ENCODE measurements at regions not wholly inside any gene's neighbourhood (a gene's known extent, or its start where the extent isn't known, plus 50 kb on each side); places are given as distances from the start of the nearest gene placed in this dataset.
"Not testable (repeated sequence)": the region's sequence is repeated elsewhere in the genome, so short reads cannot be mapped to it uniquely, and the experiment has no call there.

DNA sequence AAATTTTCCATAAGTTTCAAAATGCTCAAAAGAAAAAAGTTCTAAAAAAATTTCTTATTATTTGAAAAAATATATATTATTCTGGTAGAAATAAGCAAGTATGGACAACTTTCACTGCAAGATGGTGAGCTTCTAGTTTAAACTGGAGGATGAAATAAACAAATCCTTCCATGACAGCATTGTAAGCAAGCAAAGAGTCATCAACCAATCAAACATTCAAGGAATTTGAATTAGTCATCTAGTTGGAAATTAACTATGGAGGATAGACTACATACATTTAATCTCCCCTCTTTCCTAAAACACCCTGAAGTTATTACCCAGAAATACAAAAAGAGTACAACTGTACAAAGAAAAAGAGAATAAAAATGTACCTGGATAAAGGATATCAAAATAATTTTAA lies 51.0 kb upstream of the IRX5 start:
- no peak overlapping the region for H3K4me3 ChIP-seq (ENCODE audit: insufficient read depth, low read depth, low read length)

DNA sequence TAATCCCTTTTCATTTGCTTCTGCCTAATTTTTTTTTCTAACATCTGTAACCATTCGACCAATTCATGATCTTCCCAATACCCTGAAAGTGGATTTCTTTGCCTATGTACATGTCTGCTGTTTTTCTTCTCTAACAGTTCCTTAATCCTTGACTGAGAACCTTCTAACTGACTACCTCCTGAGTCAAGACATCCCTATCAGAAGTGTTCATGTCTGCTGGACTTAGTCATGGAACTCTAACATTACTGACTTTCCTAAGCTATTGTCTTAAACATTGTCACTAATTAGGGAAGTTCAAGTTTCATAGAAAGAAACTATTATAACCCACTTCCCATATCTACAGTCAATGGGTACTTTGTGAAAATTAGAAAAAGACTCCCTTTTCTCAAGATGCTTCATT lies 52.4 kb upstream of the IRX5 start:
- no peaks in the 10 kb centered on the region for H3K9me3 ChIP-seq (ENCODE audit: control insufficient read depth, low read length)
- H3K36me3 ChIP-seq (ENCODE audit: control insufficient read depth, insufficient read depth, low read length) = no peaks in the 10 kb centered on the region
- H3K4me3 ChIP-seq (ENCODE audit: insufficient read depth, low read depth, low read length) = no peak overlapping the region
- no peak overlapping the region for H3K27ac ChIP-seq (ENCODE audit: insufficient read depth, low read depth, low read length, poor library complexity, severe bottlenecking)
- H3K4me1 ChIP-seq (ENCODE audit: control insufficient read depth, insufficient read depth, low read length) = peaks cover 8% of the 10 kb centered on the region
- 86 to 93% methylated on average over 1 of the region's 1 CpG for WGBS, 2 experiments
- no peaks in the 10 kb centered on the region for H3K27me3 ChIP-seq (ENCODE audit: control insufficient read depth, insufficient read depth, low read length, poor library complexity, severe bottlenecking)

More for the DNA sequence above, 51.0 kb upstream of the IRX5 start:
- Histone ChIP-seq H3K27me3 (ENCODE audit: control insufficient read depth, insufficient read depth, low read length, poor library complexity, severe bottlenecking) (no peaks in the 10 kb centered on the region), H3K27ac (ENCODE audit: insufficient read depth, low read depth, low read length, poor library complexity, severe bottlenecking) (no peak overlapping the region), H3K36me3 (ENCODE audit: control insufficient read depth, insufficient read depth, low read length) (no peaks in the 10 kb centered on the region), H3K9me3 (ENCODE audit: control insufficient read depth, low read length) (no peaks in the 10 kb centered on the region), H3K4me1 (ENCODE audit: control insufficient read depth, insufficient read depth, low read length) (peaks cover 8% of the 10 kb centered on the region)

DNA sequence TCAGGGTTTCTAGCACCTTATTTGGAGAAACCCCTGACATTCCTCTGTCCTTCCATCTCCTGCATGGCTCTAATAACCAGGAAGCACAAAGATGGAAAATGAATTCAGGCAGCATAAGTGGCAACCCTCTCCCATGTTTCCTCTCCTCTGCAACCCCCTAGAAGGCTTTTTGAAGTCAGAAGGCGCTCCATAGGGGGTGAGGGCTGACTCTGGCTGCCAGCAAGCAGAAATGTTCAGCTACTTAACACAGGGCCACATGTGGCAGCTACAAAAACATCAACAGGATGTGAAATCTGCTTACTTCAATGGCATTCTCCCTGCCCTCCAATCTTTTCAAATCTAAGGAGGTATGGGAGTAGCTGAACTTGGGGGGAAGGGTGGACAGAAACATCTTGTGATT lies 55.2 kb upstream of the IRX5 start:
- H3K36me3 ChIP-seq (ENCODE audit: control insufficient read depth, insufficient read depth, low read length) = no peaks in the 10 kb centered on the region
- H3K27me3 ChIP-seq (ENCODE audit: control insufficient read depth, insufficient read depth, low read length, poor library complexity, severe bottlenecking) = no peaks in the 10 kb centered on the region
- no peak overlapping the region for H3K27ac ChIP-seq (ENCODE audit: insufficient read depth, low read depth, low read length, poor library complexity, severe bottlenecking)
- no peaks in the 10 kb centered on the region for H3K9me3 ChIP-seq (ENCODE audit: control insufficient read depth, low read length)
- no peak overlapping the region for H3K4me3 ChIP-seq (ENCODE audit: insufficient read depth, low read depth, low read length)
- H3K4me1 ChIP-seq (ENCODE audit: control insufficient read depth, insufficient read depth, low read length) = peaks cover 8% of the 10 kb centered on the region
- WGBS, 2 experiments = 82 to 93% methylated on average over 1 of the region's 1 CpG

DNA sequence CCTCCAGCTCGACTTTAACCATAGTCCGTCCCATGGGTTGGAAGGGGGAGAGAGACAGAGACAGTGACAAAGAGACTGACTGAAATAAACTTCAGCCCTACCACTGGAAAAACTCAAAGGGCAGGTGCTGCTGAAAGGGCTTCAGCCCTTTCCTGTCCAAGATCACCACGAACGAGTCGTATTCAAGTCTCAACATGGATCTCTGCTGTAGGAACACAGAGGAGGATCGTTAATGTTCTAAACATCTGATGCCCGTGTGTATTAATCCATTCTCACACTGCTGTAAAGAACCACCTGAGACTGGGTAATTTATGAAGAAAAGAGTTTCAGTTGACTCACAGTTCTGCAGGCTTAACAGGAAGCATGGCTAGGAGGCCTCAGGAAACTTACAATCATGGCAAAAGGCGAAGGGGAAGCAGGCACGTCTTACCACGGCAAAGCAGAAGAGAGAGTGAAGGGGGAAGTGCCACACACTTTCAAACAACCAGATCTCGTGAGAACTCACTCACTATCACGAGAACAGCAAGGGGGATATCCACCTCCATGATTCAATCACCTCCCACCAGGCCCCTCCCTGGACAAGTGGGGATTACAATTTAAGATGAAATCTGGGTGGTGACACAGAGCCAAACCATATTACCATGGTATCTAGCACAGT lies 56.8 kb upstream of the IRX5 start:
- 89 to 96% methylated on average over 12 of the region's 12 CpGs for WGBS, 2 experiments
- H3K4me3 ChIP-seq (ENCODE audit: insufficient read depth, low read depth, low read length) = not testable (repeated sequence)

DNA sequence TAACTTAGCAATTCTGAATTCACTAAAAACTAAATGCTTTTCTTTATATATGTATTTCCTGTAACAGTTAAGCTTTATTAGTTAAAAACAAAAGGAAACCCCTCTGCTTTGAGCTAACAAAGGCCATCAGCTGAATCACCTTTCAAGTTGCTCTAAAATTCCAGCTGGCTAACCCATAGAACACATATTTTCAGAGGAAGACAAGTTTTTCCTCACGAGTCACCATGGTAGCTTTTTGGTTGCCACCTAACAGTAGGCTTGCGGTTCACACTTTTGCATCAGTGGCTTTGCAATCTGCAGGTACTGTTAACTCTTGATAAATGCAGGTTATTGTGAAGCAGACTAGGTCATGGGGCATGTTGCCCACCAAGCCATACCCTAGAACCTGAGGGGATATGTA lies 57.6 kb upstream of the IRX5 start:
- 90 to 95% methylated on average over 2 of the region's 2 CpGs for WGBS, 2 experiments

More for the DNA sequence above, 56.8 kb upstream of the IRX5 start:
- not testable (repeated sequence) for H3K4me1 ChIP-seq (ENCODE audit: control insufficient read depth, insufficient read depth, low read length); H3K9me3 ChIP-seq (ENCODE audit: control insufficient read depth, low read length); H3K27ac ChIP-seq (ENCODE audit: insufficient read depth, low read depth, low read length, poor library complexity, severe bottlenecking); H3K36me3 ChIP-seq (ENCODE audit: control insufficient read depth, insufficient read depth, low read length); H3K27me3 ChIP-seq (ENCODE audit: control insufficient read depth, insufficient read depth, low read length, poor library complexity, severe bottlenecking)

DNA sequence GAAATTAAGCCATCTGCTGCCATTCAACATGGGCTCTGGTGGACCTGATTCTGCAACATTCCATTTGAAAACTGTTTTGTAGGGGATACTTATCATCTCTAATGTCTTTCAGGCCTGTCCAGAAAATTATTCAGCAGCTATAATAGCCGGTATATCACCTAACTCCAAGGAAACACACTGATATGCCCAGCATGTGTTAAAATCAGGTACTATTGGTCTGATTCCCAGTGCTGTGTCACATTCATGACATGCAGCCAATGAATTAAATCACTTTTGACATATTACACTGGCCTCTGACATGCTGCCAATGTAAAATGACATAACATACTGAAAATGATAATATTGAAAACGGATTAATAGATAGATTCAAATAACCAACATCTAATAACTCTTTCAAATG lies 60.5 kb upstream of the IRX5 start:
- H3K4me3 ChIP-seq (ENCODE audit: insufficient read depth, low read depth, low read length) = no peak overlapping the region
- H3K27ac ChIP-seq (ENCODE audit: insufficient read depth, low read depth, low read length, poor library complexity, severe bottlenecking) = no peak overlapping the region
- no peaks in the 10 kb centered on the region for H3K27me3 ChIP-seq (ENCODE audit: control insufficient read depth, insufficient read depth, low read length, poor library complexity, severe bottlenecking)
- H3K36me3 ChIP-seq (ENCODE audit: control insufficient read depth, insufficient read depth, low read length) = no peaks in the 10 kb centered on the region
- 96 to 100% methylated on average over 1 to 2 of the region's 2 CpGs for WGBS, 2 experiments
- peaks cover 3% of the 10 kb centered on the region for H3K4me1 ChIP-seq (ENCODE audit: control insufficient read depth, insufficient read depth, low read length)
- H3K9me3 ChIP-seq (ENCODE audit: control insufficient read depth, low read length) = peaks cover 2% of the 10 kb centered on the region

More for the DNA sequence above, 57.6 kb upstream of the IRX5 start:
- Histone ChIP-seq H3K27me3 (ENCODE audit: control insufficient read depth, insufficient read depth, low read length, poor library complexity, severe bottlenecking) (no peaks in the 10 kb centered on the region), H3K4me1 (ENCODE audit: control insufficient read depth, insufficient read depth, low read length) (peaks cover 8% of the 10 kb centered on the region), H3K4me3 (ENCODE audit: insufficient read depth, low read depth, low read length) (no peak overlapping the region), H3K36me3 (ENCODE audit: control insufficient read depth, insufficient read depth, low read length) (no peaks in the 10 kb centered on the region), H3K27ac (ENCODE audit: insufficient read depth, low read depth, low read length, poor library complexity, severe bottlenecking) (no peak overlapping the region), H3K9me3 (ENCODE audit: control insufficient read depth, low read length) (no peaks in the 10 kb centered on the region)

DNA sequence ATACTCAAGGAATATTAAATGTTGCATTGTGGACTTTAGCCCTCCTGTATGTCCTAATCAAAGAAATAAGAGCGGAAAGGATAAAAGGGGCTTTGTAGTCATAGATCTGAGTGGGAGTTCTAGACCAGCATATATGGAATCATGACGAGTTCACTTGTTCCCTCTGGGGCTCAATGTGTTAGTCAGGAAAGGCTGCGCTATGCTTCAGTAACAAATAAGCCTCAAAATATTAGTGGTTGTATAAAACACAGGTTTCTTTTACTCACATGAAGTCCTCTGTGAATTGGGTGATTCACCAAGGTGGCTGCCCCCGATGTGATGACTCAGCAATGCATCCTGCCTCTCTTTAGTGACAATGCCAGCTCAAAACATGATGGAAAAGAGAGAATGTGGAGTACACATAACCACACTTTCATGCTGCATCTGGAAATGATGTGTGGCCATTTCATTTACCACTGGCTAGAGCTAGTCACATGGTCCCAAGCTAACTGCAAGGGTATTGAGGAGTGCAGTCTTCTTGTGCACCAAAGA lies 63.3 kb upstream of the IRX5 start:
- Histone ChIP-seq H3K4me3 (ENCODE audit: insufficient read depth, low read depth, low read length) (no peak overlapping the region), H3K9me3 (ENCODE audit: control insufficient read depth, low read length) (peaks cover 2% of the 10 kb centered on the region), H3K27me3 (ENCODE audit: control insufficient read depth, insufficient read depth, low read length, poor library complexity, severe bottlenecking) (no peaks in the 10 kb centered on the region), H3K4me1 (ENCODE audit: control insufficient read depth, insufficient read depth, low read length) (no peaks in the 10 kb centered on the region), H3K36me3 (ENCODE audit: control insufficient read depth, insufficient read depth, low read length) (no peaks in the 10 kb centered on the region), H3K27ac (ENCODE audit: insufficient read depth, low read depth, low read length, poor library complexity, severe bottlenecking) (no peak overlapping the region)
- 93 to 96% methylated on average over 4 of the region's 4 CpGs for WGBS, 2 experiments

DNA sequence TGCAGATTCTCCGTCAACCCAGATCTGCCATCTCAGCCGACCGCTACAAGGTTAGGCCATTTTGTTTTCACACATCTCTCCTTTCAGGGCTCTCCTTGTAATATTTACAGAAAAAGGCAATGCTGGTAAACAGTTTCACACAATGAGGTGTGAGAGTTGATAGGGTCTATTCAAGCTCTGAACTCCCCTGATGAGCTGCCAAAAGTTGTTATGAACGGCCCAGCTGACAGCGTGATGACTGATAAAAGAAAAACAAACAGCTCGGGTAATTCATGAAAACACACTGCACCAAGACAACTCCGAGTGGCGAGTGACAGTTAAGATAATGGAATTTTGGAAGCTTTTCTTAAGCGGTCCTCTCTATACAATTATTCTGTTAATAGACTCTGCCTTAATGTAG lies 68.1 kb upstream of the IRX5 start:
- H3K27ac ChIP-seq (ENCODE audit: insufficient read depth, low read depth, low read length, poor library complexity, severe bottlenecking) = no peak overlapping the region
- H3K27me3 ChIP-seq (ENCODE audit: control insufficient read depth, insufficient read depth, low read length, poor library complexity, severe bottlenecking) = no peaks in the 10 kb centered on the region
- H3K4me3 ChIP-seq (ENCODE audit: insufficient read depth, low read depth, low read length) = no peak overlapping the region
- no peaks in the 10 kb centered on the region for H3K4me1 ChIP-seq (ENCODE audit: control insufficient read depth, insufficient read depth, low read length)
- H3K36me3 ChIP-seq (ENCODE audit: control insufficient read depth, insufficient read depth, low read length) = no peaks in the 10 kb centered on the region
- 78 to 85% methylated on average over 8 to 9 of the region's 9 CpGs for WGBS, 2 experiments
- peaks cover 2% of the 10 kb centered on the region for H3K9me3 ChIP-seq (ENCODE audit: control insufficient read depth, low read length)

DNA sequence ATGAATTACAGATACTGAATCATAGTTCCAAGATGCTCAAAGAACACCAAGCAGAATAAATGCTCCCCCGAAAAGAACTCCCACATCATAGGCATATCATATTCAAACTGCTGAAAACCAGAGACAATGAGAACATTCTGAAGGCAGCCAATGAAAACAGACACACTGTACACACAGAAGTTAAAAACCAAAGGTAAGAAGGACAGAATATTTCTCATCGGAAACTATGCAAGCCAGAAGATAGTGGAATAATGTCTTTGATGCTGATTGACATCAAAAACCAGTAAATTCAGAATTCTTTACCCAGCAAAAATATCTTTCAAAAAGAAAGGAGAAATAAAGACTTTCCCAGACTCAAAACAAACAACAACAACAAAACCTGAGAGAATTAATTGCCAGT lies 73.8 kb upstream of the IRX5 start:
- Histone ChIP-seq H3K27ac (ENCODE audit: insufficient read depth, low read depth, low read length, poor library complexity, severe bottlenecking) (no peak overlapping the region), H3K9me3 (ENCODE audit: control insufficient read depth, low read length) (no peaks in the 10 kb centered on the region), H3K36me3 (ENCODE audit: control insufficient read depth, insufficient read depth, low read length) (no peaks in the 10 kb centered on the region), H3K4me3 (ENCODE audit: insufficient read depth, low read depth, low read length) (no peak overlapping the region), H3K4me1 (ENCODE audit: control insufficient read depth, insufficient read depth, low read length) (no peaks in the 10 kb centered on the region), H3K27me3 (ENCODE audit: control insufficient read depth, insufficient read depth, low read length, poor library complexity, severe bottlenecking) (no peaks in the 10 kb centered on the region)
- WGBS, 2 experiments = 86 to 96% methylated on average over 1 to 2 of the region's 2 CpGs

DNA sequence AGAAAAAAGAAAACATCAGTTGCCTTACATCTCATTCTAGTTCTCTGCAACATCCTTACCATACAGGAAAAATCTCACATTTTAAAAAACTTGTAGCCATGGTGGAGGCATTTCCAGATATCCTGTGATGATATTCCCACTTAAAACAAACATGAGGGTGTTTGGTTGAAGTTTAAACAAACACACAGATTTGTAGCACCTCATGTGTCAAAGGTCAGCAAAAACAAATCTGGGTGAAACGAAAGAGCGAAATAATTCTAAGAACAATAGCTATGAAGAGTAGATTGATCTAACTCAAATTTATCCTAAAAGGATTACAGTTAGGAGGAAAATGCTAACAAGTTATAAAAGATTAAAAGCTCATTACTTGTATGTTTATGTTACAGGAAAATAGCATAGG lies 83.1 kb upstream of the IRX5 start:
- Histone ChIP-seq H3K36me3 (ENCODE audit: control insufficient read depth, insufficient read depth, low read length) (no peaks in the 10 kb centered on the region), H3K27ac (ENCODE audit: insufficient read depth, low read depth, low read length, poor library complexity, severe bottlenecking) (no peak overlapping the region), H3K4me1 (ENCODE audit: control insufficient read depth, insufficient read depth, low read length) (no peaks in the 10 kb centered on the region), H3K4me3 (ENCODE audit: insufficient read depth, low read depth, low read length) (no peak overlapping the region), H3K27me3 (ENCODE audit: control insufficient read depth, insufficient read depth, low read length, poor library complexity, severe bottlenecking) (no peaks in the 10 kb centered on the region), H3K9me3 (ENCODE audit: control insufficient read depth, low read length) (no peaks in the 10 kb centered on the region)
- WGBS, 2 experiments = 75 to 95% methylated on average over 2 of the region's 2 CpGs

DNA sequence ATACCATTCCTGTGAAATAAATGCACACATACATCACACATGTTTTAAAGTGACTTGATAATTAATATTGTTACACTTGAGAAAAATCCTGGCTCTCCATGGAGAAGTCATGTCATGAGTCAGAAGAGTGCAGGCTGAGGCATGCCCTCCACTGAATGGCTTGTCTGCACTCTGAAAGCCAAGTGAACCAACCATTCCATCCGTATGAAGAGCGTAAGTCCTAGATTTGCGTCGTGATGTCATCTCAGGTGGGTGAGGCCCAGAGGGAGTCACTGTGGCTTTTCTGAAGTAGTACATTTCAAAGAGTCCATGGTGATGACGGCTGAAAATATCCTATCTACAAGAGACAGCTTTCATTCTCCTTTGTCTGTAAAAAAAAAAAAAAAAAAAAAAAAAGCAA lies 83.5 kb upstream of the IRX5 start:
- no peaks in the 10 kb centered on the region for H3K9me3 ChIP-seq (ENCODE audit: control insufficient read depth, low read length)
- no peaks in the 10 kb centered on the region for H3K4me1 ChIP-seq (ENCODE audit: control insufficient read depth, insufficient read depth, low read length)
- no peaks in the 10 kb centered on the region for H3K36me3 ChIP-seq (ENCODE audit: control insufficient read depth, insufficient read depth, low read length)
- H3K4me3 ChIP-seq (ENCODE audit: insufficient read depth, low read depth, low read length) = no peak overlapping the region
- no peak overlapping the region for H3K27ac ChIP-seq (ENCODE audit: insufficient read depth, low read depth, low read length, poor library complexity, severe bottlenecking)
- WGBS, 2 experiments = 87 to 96% methylated on average over 5 of the region's 5 CpGs
- no peaks in the 10 kb centered on the region for H3K27me3 ChIP-seq (ENCODE audit: control insufficient read depth, insufficient read depth, low read length, poor library complexity, severe bottlenecking)

Measured in ectodermal cell (in vitro differentiated cells).